NB4 (cell line): ENCODE measurements at regions not wholly inside any gene's neighbourhood (a gene's known extent, or its start where the extent isn't known, plus 50 kb on each side); places are given as distances from the start of the nearest gene placed in this dataset.
"Not testable (repeated sequence)": the region's sequence is repeated elsewhere in the genome, so short reads cannot be mapped to it uniquely, and the experiment has no call there.

ENCODE experiments used
- DNase-seq: peaks from one replicate; pipeline ENCODE4 v3.0.0; 2010; ENCODE audit warnings: low read depth
- H3K4me3 ChIP-seq: one replicate; pipeline ENCODE4 v1.5.1; 2011; ENCODE audit warnings: mild to moderate bottlenecking, low read depth, low read length, moderate library complexity
- CTCF ChIP-seq: IDR thresholded peaks from one replicate; pipeline ENCODE4 v1.5.1; 2012; ENCODE audit warnings: low read depth, low read length
- MYC ChIP-seq: IDR thresholded peaks from 2 replicates; pipeline ENCODE4 v1.6.1; 2011; ENCODE audit warnings: low read depth, low read length
- POLR2A ChIP-seq: IDR thresholded peaks from 2 replicates; pipeline ENCODE4 v1.6.1; 2011; ENCODE audit warnings: mild to moderate bottlenecking; ENCODE audit not compliant: insufficient read length; ENCODE audit errors: extremely low read depth
- TF ChIP-seq, protein P1 (sequence below): IDR thresholded peaks from 2 replicates; pipeline ENCODE4 v1.6.1; 2011; ENCODE audit warnings: low read depth, low read length

GRCh38 chr10:33022691-33023090 lies 64.7 kb upstream of the ITGB1 start:
- TF ChIP-seq, protein P1, sequence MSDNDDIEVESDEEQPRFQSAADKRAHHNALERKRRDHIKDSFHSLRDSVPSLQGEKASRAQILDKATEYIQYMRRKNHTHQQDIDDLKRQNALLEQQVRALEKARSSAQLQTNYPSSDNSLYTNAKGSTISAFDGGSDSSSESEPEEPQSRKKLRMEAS, result no peak
- TF ChIP-seq MYC, result no peak
- TF ChIP-seq POLR2A, result no peak
- no peak for TF ChIP-seq CTCF
- H3K4me3 ChIP-seq, result no peak overlapping the region
- no peak for DNase-seq

GRCh38 chr10:33022090-33022489 lies 64.1 kb upstream of the ITGB1 start:
- TF ChIP-seq POLR2A (no peak), MYC (no peak), CTCF (no peak)
- TF ChIP-seq, protein P1, result no peak
- DNase-seq, result no peak
- H3K4me3 ChIP-seq, result no peak overlapping the region

DNA sequence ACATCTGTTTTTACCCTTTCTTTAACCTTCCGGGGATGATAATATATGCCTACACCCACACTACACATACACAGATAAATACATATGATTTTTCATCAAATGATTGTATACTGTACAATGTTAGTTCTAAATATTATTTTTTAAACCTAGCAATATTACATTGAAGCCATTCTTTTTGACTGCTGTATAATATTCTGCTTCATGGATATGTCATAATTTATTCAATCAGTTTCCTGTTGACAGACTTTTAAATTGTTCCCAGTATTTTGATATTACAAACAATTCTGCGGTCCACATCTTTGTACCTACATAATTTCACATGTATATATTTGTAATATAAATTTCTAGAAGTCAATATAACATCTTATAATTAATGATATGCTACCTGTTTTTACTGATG lies 59.0 kb upstream of the ITGB1 start:
- DNase-seq, result no peak
- TF ChIP-seq POLR2A (no peak), MYC (no peak), CTCF (no peak)
- TF ChIP-seq, protein P1, result no peak
- no peak overlapping the region for H3K4me3 ChIP-seq

DNA sequence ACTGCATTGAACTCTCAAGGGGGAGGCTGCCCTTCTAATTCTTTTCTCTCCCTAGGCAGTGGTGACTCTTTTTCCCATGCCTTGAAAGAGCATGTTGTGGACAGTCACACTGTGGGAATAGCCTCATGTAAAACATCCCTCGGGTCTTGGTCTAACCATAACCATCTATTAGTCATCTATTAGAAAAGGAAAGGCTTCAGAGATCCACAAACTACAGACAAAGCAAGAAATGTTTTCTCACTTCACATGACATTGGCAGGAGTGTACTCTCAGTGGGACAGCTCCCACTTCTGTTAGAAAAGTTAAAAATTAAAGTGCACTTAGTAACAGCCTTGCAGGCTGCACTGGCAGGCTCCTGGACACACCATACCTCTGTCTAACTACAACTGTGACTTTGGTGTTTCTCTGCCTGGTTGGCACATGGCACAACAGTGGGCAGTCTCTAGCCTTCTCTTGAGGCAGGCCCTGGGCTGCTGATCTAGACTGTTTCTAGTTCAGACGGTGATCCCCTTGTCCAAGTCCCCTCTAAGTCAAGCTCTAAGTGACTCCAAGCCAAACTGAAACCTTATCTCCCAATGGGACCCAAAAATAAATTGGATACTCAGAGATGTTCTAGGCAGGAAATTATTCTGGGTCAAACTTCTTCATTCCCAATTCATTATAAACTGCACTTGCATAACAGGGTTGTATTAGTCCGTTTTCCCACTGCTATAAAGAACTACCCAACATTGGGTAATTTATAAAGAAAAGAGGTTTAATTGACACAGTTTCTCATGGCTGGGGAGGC lies 57.9 kb upstream of the ITGB1 start:
- no peak overlapping the region for H3K4me3 ChIP-seq
- TF ChIP-seq, protein P1, result no peak
- no peak for TF ChIP-seq POLR2A
- TF ChIP-seq CTCF, result no peak
- no peak for TF ChIP-seq MYC
- no peak for DNase-seq

DNA sequence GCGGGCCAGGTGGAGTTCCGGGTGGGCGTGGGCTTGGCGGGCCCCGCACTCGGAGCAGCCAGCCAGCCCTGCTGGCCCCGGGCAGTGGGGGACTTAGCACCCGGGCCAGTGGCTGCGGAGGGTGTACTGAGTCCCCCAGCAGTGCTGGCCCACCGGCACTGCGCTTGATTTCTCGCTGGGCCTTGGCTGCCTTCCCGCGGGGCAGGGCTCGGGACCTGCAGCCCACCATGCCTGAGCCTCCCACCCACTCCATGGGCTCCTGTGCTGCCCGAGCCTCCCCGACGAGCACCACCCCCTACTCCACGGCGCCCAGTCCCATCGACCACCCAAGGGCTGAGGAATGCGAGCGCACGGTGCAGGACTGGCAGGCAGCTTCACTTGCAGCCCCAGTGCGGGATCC lies 55.3 kb upstream of the ITGB1 start:
- DNase-seq, H3K4me3 ChIP-seq: not testable (repeated sequence)

- H3K4me3 ChIP-seq, result no peak overlapping the region
- TF ChIP-seq MYC (no peak), CTCF (no peak), POLR2A (no peak)
- TF ChIP-seq, protein P1, result no peak
- DNase-seq, result no peak
Measured at GRCh38 chr10:33012306-33012705, 54.3 kb upstream of the ITGB1 start.
